Astrocyte (in vitro differentiated cells and primary cell): ENCODE measurements at regions not wholly inside any gene's neighbourhood (a gene's known extent, or its start where the extent isn't known, plus 50 kb on each side); places are given as distances from the start of the nearest gene placed in this dataset.
"Not testable (repeated sequence)": the region's sequence is repeated elsewhere in the genome, so short reads cannot be mapped to it uniquely, and the experiment has no call there.

ENCODE experiments used
- DNase-seq: peaks from one replicate; pipeline ENCODE4 v3.0.0-alpha.2; 2010; ENCODE audit warnings: low read depth
- FAIRE-seq: peaks from 2 replicates; lab custom pipeline; 2011; peaks lifted over from hg19 to GRCh38; lab: Jason Lieb, UNC
- H2AFZ ChIP-seq: 2 replicates; pipeline ENCODE4 v1.6.0; 2012; ENCODE audit warnings: low read depth, low read length, inconsistent platforms
- H3K27ac ChIP-seq: 2 replicates; pipeline ENCODE4 v1.5.1; 2011; ENCODE audit warnings: low read depth, low read length, inconsistent platforms
- H3K27me3 ChIP-seq: 2 replicates; pipeline ENCODE4 v1.6.0; 2011; ENCODE audit warnings: low read length, inconsistent platforms; ENCODE audit not compliant: insufficient read depth
- H3K36me3 ChIP-seq: 2 replicates; pipeline ENCODE4 v1.5.1; 2011; ENCODE audit warnings: low read length, inconsistent platforms; ENCODE audit not compliant: insufficient read depth
- H3K4me1 ChIP-seq: 2 replicates; pipeline ENCODE4 v1.5.1; 2011; ENCODE audit warnings: low read length, inconsistent platforms; ENCODE audit not compliant: insufficient read depth
- H3K4me2 ChIP-seq: 2 replicates; pipeline ENCODE4 v1.6.0; 2012; ENCODE audit warnings: low read length, inconsistent platforms
- H3K4me3 ChIP-seq: 2 replicates; pipeline ENCODE4 v1.5.1; 2011; ENCODE audit warnings: low read depth, mild to moderate bottlenecking, low read length, inconsistent platforms; ENCODE audit not compliant: insufficient read depth
- H3K79me2 ChIP-seq: 2 replicates; pipeline ENCODE4 v1.6.0; 2012; ENCODE audit warnings: mild to moderate bottlenecking, low read length, inconsistent platforms; ENCODE audit not compliant: insufficient read depth
- H3K9ac ChIP-seq: 2 replicates; pipeline ENCODE4 v1.6.0; 2012; ENCODE audit warnings: mild to moderate bottlenecking, low read length, inconsistent platforms
- H3K9me3 ChIP-seq: 2 replicates; pipeline ENCODE4 v1.5.1; 2012; ENCODE audit warnings: low read depth, mild to moderate bottlenecking, low read length, inconsistent platforms; ENCODE audit not compliant: insufficient read depth
- H4K20me1 ChIP-seq: 2 replicates; pipeline ENCODE4 v1.6.0; 2012; ENCODE audit warnings: low read length, inconsistent platforms; ENCODE audit not compliant: insufficient read depth
- H3K27ac Mint-ChIP-seq: one replicate; pipeline ENCODE4 v1.8.0; 2021; ENCODE audit warnings: mild to moderate bottlenecking, mixed read lengths; ENCODE audit not compliant: unreplicated experiment
- H3K27me3 Mint-ChIP-seq: one replicate; pipeline ENCODE4 v1.8.0; 2021; ENCODE audit warnings: low read depth, mixed read lengths; ENCODE audit not compliant: unreplicated experiment
- H3K36me3 Mint-ChIP-seq: one replicate; pipeline ENCODE4 v1.8.0; 2021; ENCODE audit warnings: low read depth, mixed read lengths; ENCODE audit not compliant: unreplicated experiment
- H3K4me1 Mint-ChIP-seq: one replicate; pipeline ENCODE4 v1.8.0; 2021; ENCODE audit warnings: low read depth, mixed read lengths; ENCODE audit not compliant: unreplicated experiment
- H3K4me3 Mint-ChIP-seq: one replicate; pipeline ENCODE4 v1.8.0; 2021; ENCODE audit warnings: mild to moderate bottlenecking, moderate library complexity, mixed read lengths; ENCODE audit not compliant: unreplicated experiment
- H3K9me3 Mint-ChIP-seq: one replicate; pipeline ENCODE4 v1.8.0; 2021; ENCODE audit warnings: mild to moderate bottlenecking, mixed read lengths; ENCODE audit not compliant: unreplicated experiment

GRCh38 chr5:177927500-177927899 is 68.5 kb downstream of the PROP1 start:
- H3K4me1 Mint-ChIP-seq, H4K20me1 ChIP-seq, H2AFZ ChIP-seq, H3K27me3 ChIP-seq, H3K9ac ChIP-seq, DNase-seq, H3K9me3 ChIP-seq, H3K27ac Mint-ChIP-seq, H3K79me2 ChIP-seq, H3K36me3 Mint-ChIP-seq, H3K27me3 Mint-ChIP-seq, FAIRE-seq, H3K4me2 ChIP-seq, H3K9me3 Mint-ChIP-seq, H3K4me1 ChIP-seq, H3K36me3 ChIP-seq, H3K27ac ChIP-seq, H3K4me3 ChIP-seq, H3K4me3 Mint-ChIP-seq: not testable (repeated sequence)

GRCh38 chr5:177924577-177924976 is 71.5 kb downstream of the PROP1 start:
- not testable (repeated sequence) for H2AFZ ChIP-seq, H3K9me3 ChIP-seq, H3K79me2 ChIP-seq, H3K27ac Mint-ChIP-seq, H3K27ac ChIP-seq, DNase-seq, H3K36me3 ChIP-seq, H3K9ac ChIP-seq, H3K36me3 Mint-ChIP-seq, H3K27me3 ChIP-seq, H3K27me3 Mint-ChIP-seq, H3K4me1 Mint-ChIP-seq, FAIRE-seq, H3K4me2 ChIP-seq, H3K4me3 ChIP-seq, H3K4me1 ChIP-seq, H4K20me1 ChIP-seq, H3K4me3 Mint-ChIP-seq, H3K9me3 Mint-ChIP-seq

- not testable (repeated sequence) for H3K79me2 ChIP-seq, H3K36me3 Mint-ChIP-seq, H3K27ac Mint-ChIP-seq, H3K36me3 ChIP-seq, H3K27ac ChIP-seq, H3K4me1 Mint-ChIP-seq, H3K9ac ChIP-seq, H3K4me2 ChIP-seq, H4K20me1 ChIP-seq, H3K9me3 ChIP-seq, H3K27me3 Mint-ChIP-seq, FAIRE-seq, H3K27me3 ChIP-seq, H3K4me3 Mint-ChIP-seq, H3K4me3 ChIP-seq, H2AFZ ChIP-seq, H3K4me1 ChIP-seq, H3K9me3 Mint-ChIP-seq, DNase-seq
Measured at GRCh38 chr5:177923837-177924236, 72.2 kb downstream of the PROP1 start.

- not testable (repeated sequence) for H3K4me3 Mint-ChIP-seq, H3K4me2 ChIP-seq, H3K4me3 ChIP-seq, DNase-seq, H3K9ac ChIP-seq, H3K36me3 Mint-ChIP-seq, H3K27me3 ChIP-seq, H3K9me3 Mint-ChIP-seq, H3K27me3 Mint-ChIP-seq, H3K9me3 ChIP-seq, H3K4me1 Mint-ChIP-seq, H3K27ac Mint-ChIP-seq, H3K27ac ChIP-seq, H4K20me1 ChIP-seq, H3K36me3 ChIP-seq, H3K79me2 ChIP-seq, H2AFZ ChIP-seq, H3K4me1 ChIP-seq
- FAIRE-seq, result peak; percentile 13
Measured at GRCh38 chr5:177923189-177923588, 72.9 kb downstream of the PROP1 start.

- H4K20me1 ChIP-seq, H3K27me3 Mint-ChIP-seq, H3K27ac ChIP-seq, H3K27me3 ChIP-seq, H2AFZ ChIP-seq, H3K79me2 ChIP-seq, H3K4me2 ChIP-seq, H3K4me1 ChIP-seq, H3K36me3 Mint-ChIP-seq, H3K4me1 Mint-ChIP-seq, DNase-seq, H3K9me3 ChIP-seq, H3K4me3 ChIP-seq, H3K4me3 Mint-ChIP-seq, H3K36me3 ChIP-seq, H3K9me3 Mint-ChIP-seq, FAIRE-seq, H3K27ac Mint-ChIP-seq, H3K9ac ChIP-seq: not testable (repeated sequence)
Measured at GRCh38 chr5:177909261-177909660, 86.8 kb downstream of the PROP1 start.

GRCh38 chr5:177902806-177903205 is 93.2 kb downstream of the PROP1 start:
- not testable (repeated sequence) for H3K9me3 Mint-ChIP-seq, H3K36me3 ChIP-seq, H3K9me3 ChIP-seq, H2AFZ ChIP-seq, H3K4me2 ChIP-seq, H3K4me1 Mint-ChIP-seq, H3K79me2 ChIP-seq, H3K27me3 ChIP-seq, DNase-seq, H3K27me3 Mint-ChIP-seq, H3K4me3 Mint-ChIP-seq, H3K4me3 ChIP-seq, H3K36me3 Mint-ChIP-seq, H3K9ac ChIP-seq, H3K4me1 ChIP-seq, H3K27ac Mint-ChIP-seq, H3K27ac ChIP-seq, FAIRE-seq, H4K20me1 ChIP-seq
